Right lobe of liver (tissue), 6 donors: ENCODE measurements at regions not wholly inside any gene's neighbourhood (a gene's known extent, or its start where the extent isn't known, plus 50 kb on each side); places are given as distances from the start of the nearest gene placed in this dataset.
A peak's percentile ranks its signal among the peaks of the same experiment; 100 is the strongest.
"Not testable (repeated sequence)": the region's sequence is repeated elsewhere in the genome, so short reads cannot be mapped to it uniquely, and the experiment has no call there.

Source experiments
- ATAC-seq, 4 donors: fragments of 200-7000 bp; cut with Tn5 transposase; one replicate each; pipeline ENCODE4 v1.9.1; 2020; ENCODE audit warnings: mild to moderate bottlenecking in 4 of 4, moderate library complexity in 4 of 4
- DNase-seq, 3 donors: peaks; one replicate each; pipeline ENCODE4 v3.0.0-alpha.2; 2020
- H3K27ac ChIP-seq, 3 donors: fragments of 200-600 bp; one replicate each; pipeline ENCODE4 v1.8.0; 2022
- H3K27me3 ChIP-seq, 2 donors: fragments of 200-600 bp; one replicate each; pipeline ENCODE4 v1.8.0; 2022
- H3K36me3 ChIP-seq, 4 donors: fragments of 200-600 bp; sonication (generic) in 1 of 4; one replicate each; pipeline versions ENCODE4 v1.5.1 to v1.8.0; 2017 to 2022; ENCODE audit warnings: control low read depth in 1 of 4
- H3K4me1 ChIP-seq, 4 donors: fragments of 200-600 bp; sonication (generic) in 1 of 4; one replicate each; pipeline versions ENCODE4 v1.5.1 to v1.8.0; 2017 to 2022; ENCODE audit warnings: control low read depth in 1 of 4
- H3K4me3 ChIP-seq, 3 donors: fragments of 200-600 bp; one replicate each; pipeline ENCODE4 v1.8.0; 2022
- H3K9me3 ChIP-seq, 4 donors: fragments of 200-600 bp; sonication (generic) in 1 of 4; one replicate each; pipeline versions ENCODE4 v1.5.1 to v1.8.0; 2017 to 2022; ENCODE audit warnings: control low read depth in 1 of 4
- POLR2A ChIP-seq: fragments of 450-650 bp; IDR thresholded peaks from one replicate; pipeline ENCODE4 v1.6.1; 2017; ENCODE audit warnings: antibody characterized with exemption, mild to moderate bottlenecking
- WGBS: methylation state at CpG from one replicate; pipeline ENCODE4 v1.1.6; 2018; ENCODE audit warnings: low coverage, low lambda C conversion rate; ENCODE audit not compliant: insufficient coverage; ENCODE audit errors: missing lambda C conversion rate; 5-methylcytosine and 5-hydroxymethylcytosine counted together
- intact Hi-C, 2 donors: fragments of 100-400 bp; cut with DNase I; formaldehyde crosslinking; loops; one replicate each; pipeline versions ENCODE4 v1.11.2 to v1.14.1; 2022
- TF ChIP-seq, protein P1 (sequence below), 4 donors: fragments of 200-600 bp in 3 of 4; fragments of 450-650 bp in 1 of 4; IDR thresholded peaks; one replicate each; pipeline versions ENCODE4 v1.5.1 to v1.8.0; 2016 to 2022; ENCODE audit warnings: antibody characterized with exemption in 4 of 4, mild to moderate bottlenecking in 2 of 4
- donor health status: DM: no; HTN: yes; CAD: no.
- donor health status: DM: no; HTN: no; CAD: no.
- donor health status: DM: no; HTN: no; CAD: no.
- donor health status: DM: no; HTN: yes; CAD: no.
- donor health status: DM: no; HTN: yes; CAD: no.

DNA sequence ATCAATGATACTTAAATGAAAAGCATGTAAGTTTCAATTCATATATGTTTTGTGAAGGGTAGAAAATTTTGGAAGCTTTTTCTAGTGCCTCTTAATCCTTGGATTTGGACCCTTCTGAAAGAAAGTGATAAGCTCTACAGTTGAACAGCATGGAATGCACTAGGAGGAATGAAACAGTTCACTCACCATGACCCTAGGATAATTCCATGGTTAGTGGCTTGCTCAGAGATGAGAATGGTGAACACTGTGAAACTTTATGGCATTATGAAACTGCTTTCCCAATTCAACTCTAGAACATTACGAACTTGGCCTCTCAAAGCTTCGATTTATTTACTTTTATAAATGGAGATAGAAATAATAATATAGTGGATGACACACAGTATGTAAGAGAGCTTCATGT is 88.9 kb upstream of the FAT4 start:
- H3K4me1 ChIP-seq: no peaks in the 10 kb centered on the region
- no peak for ATAC-seq
- intact Hi-C loops: no loop called here
- DNase-seq: no peak
- no peak for TF ChIP-seq POLR2A
- TF ChIP-seq, protein P1, sequence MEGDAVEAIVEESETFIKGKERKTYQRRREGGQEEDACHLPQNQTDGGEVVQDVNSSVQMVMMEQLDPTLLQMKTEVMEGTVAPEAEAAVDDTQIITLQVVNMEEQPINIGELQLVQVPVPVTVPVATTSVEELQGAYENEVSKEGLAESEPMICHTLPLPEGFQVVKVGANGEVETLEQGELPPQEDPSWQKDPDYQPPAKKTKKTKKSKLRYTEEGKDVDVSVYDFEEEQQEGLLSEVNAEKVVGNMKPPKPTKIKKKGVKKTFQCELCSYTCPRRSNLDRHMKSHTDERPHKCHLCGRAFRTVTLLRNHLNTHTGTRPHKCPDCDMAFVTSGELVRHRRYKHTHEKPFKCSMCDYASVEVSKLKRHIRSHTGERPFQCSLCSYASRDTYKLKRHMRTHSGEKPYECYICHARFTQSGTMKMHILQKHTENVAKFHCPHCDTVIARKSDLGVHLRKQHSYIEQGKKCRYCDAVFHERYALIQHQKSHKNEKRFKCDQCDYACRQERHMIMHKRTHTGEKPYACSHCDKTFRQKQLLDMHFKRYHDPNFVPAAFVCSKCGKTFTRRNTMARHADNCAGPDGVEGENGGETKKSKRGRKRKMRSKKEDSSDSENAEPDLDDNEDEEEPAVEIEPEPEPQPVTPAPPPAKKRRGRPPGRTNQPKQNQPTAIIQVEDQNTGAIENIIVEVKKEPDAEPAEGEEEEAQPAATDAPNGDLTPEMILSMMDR (IDR thresholded peaks at IDR 0.05): no peak
- no peaks in the 10 kb centered on the region for H3K36me3 ChIP-seq
- no peaks in the 10 kb centered on the region for H3K27me3 ChIP-seq
- H3K4me3 ChIP-seq: no peak overlapping the region
- WGBS: 55% methylated on average over 2 of the region's 2 CpGs
- no peaks in the 10 kb centered on the region for H3K9me3 ChIP-seq
- no peak overlapping the region for H3K27ac ChIP-seq

DNA sequence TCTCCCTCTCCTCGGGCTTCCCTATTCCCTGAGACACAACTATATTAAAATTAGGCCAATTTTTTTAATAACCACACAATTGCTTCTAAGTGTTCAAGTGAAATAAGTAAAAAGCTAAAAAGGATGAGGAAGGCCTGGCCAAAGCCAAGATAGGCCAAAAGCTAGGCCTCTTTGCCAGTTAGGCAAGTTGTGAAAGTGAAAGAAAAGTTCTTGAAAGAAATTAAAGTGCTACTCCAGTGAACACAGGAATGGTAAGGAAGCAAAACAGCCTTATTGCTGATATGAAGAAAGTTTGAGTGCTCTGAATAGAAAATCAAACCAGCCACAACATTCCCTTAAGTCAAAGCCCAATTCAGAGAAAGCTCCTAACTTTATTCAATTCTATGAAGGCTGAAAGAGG is 114.2 kb upstream of the FAT4 start:
- intact Hi-C loops: no loop called here
- 67% methylated on average over 1 of the region's 1 CpG for WGBS
- no peak for DNase-seq
- no peak overlapping the region for H3K4me3 ChIP-seq
- TF ChIP-seq, protein P1 (IDR thresholded peaks at IDR 0.05): no peak
- no peaks in the 10 kb centered on the region for H3K4me1 ChIP-seq
- H3K9me3 ChIP-seq: no peaks in the 10 kb centered on the region
- no peaks in the 10 kb centered on the region for H3K36me3 ChIP-seq
- H3K27me3 ChIP-seq: no peaks in the 10 kb centered on the region
- no peak for ATAC-seq
- H3K27ac ChIP-seq: no peak overlapping the region

DNA sequence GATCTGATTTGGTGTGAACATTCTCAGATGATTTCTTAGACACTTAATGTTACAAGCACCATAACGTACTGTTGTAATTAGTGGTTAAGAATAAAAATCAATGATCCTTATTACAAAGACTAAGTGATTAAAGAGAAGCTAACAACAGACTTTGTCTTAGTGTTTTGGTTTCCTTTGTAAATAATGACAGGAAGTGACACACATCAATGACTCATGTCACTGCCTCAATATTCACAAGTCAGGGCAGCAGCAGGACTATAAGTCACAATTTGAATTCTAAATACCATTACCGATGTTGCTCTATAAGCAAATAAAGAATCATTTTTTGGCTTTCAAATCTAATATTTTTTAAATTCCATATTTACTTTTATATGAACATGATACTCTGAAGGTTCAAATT is 115.8 kb upstream of the FAT4 start:
- H3K4me3 ChIP-seq: no peak overlapping the region
- no peaks in the 10 kb centered on the region for H3K36me3 ChIP-seq
- intact Hi-C loops: no loop called here
- WGBS: 67% methylated on average over 2 of the region's 2 CpGs
- DNase-seq (no peak), ATAC-seq (peak in 1 of 4 donors; percentile 35)
- H3K4me1 ChIP-seq: no peaks in the 10 kb centered on the region
- no peak overlapping the region for H3K27ac ChIP-seq
- no peaks in the 10 kb centered on the region for H3K9me3 ChIP-seq
- H3K27me3 ChIP-seq: no peaks in the 10 kb centered on the region
- TF ChIP-seq, protein P1 (IDR thresholded peaks at IDR 0.05): no peak
- TF ChIP-seq POLR2A: no peak

DNA sequence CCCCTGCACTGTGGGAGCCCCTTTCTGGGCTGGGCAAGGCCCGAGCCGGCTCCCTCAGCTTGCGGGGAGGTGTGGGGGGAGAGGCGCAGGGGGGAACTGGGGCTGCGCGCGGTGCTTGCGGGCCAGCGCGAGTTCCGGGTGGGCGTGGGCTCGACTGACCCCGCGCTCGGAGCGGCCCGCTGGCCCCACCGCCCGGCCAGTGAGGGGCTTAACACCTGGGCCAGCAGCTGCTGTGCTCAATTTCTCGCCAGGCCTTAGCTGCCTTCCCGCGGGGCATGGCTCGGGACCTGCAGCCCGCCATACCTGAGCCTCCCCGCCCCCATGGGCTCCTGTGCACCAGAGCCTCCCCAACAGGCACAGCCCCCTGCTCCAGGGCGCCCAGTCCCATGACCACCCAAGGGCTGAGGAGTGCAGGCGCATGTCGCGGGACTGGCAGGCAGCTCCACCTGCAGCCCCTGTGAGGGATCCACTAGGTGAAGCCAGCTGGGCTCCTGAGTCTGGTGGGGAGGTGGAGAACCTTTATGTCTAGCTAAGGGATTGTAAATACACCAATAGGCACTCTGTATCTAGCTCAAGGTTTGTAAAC is 122.8 kb upstream of the FAT4 start:
- H3K27ac ChIP-seq, intact Hi-C loops, H3K9me3 ChIP-seq, H3K4me1 ChIP-seq, ATAC-seq, H3K27me3 ChIP-seq, H3K4me3 ChIP-seq, H3K36me3 ChIP-seq, DNase-seq: not testable (repeated sequence)
- no CpG with 5 or more reads among the region's 30 CpGs for WGBS

DNA sequence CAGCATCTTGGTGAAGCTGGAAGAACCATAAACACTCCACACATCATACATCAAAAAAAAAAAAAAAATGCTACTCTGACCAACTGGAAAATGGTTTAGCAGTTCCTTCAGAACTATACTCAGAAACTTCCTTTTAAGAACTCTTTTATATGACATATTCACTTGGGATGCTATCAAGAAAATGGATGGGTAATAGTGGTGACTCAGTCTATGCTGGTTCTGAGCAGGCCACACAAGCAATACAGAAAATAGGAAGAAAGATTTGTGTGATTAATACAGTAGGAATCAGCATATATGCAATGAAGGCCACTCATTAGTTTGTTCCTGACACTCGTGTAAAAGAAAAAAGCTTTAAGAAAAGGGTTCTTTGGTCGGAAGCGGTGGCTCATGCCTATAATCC is 123.5 kb upstream of the FAT4 start:
- intact Hi-C loops: no loop called here
- 68% methylated on average over 3 of the region's 3 CpGs for WGBS

More for the DNA sequence above, 123.5 kb upstream of the FAT4 start:
- no peak for TF ChIP-seq POLR2A
- H3K9me3 ChIP-seq: no peaks in the 10 kb centered on the region
- H3K4me3 ChIP-seq: no peak overlapping the region
- no peaks in the 10 kb centered on the region for H3K36me3 ChIP-seq
- no peaks in the 10 kb centered on the region for H3K4me1 ChIP-seq
- no peaks in the 10 kb centered on the region for H3K27me3 ChIP-seq
- ATAC-seq (no peak), DNase-seq (no peak)
- no peak overlapping the region for H3K27ac ChIP-seq
